GM21825 (cell line): ENCODE measurements at regions not wholly inside any gene's neighbourhood (a gene's known extent, or its start where the extent isn't known, plus 50 kb on each side); places are given as distances from the start of the nearest gene placed in this dataset.
"Not testable (repeated sequence)": the region's sequence is repeated elsewhere in the genome, so short reads cannot be mapped to it uniquely, and the experiment has no call there.

Source experiments
- ATAC-seq: cut with Tn5 transposase; IDR thresholded peaks from one replicate; pipeline ENCODE4 v1.9.1; 2021; ENCODE audit warnings: mild to moderate bottlenecking, moderate library complexity; ENCODE audit not compliant: unreplicated experiment

GRCh38 chr7:156324201-156324600 lies 316.4 kb upstream of the RNF32 start:
- ATAC-seq = no peak

GRCh38 chr7:156321430-156321829 lies 319.1 kb upstream of the RNF32 start:
- not testable (repeated sequence) for ATAC-seq

- ATAC-seq = no peak
Observed at GRCh38 chr7:156318926-156319325, 321.6 kb upstream of the RNF32 start.

GRCh38 chr7:156318426-156318825 lies 322.1 kb upstream of the RNF32 start:
- ATAC-seq = no peak

GRCh38 chr7:156309016-156309620 lies 331.5 kb upstream of the RNF32 start:
- ATAC-seq = no peak

GRCh38 chr7:156307193-156307592 lies 333.4 kb upstream of the RNF32 start:
- no peak for ATAC-seq

- ATAC-seq = no peak
Observed at GRCh38 chr7:156305351-156305750, 335.2 kb upstream of the RNF32 start.

GRCh38 chr7:156282816-156283215 lies 357.8 kb upstream of the RNF32 start:
- ATAC-seq = no peak

- ATAC-seq = no peak
Observed at GRCh38 chr7:156279635-156280034, 360.9 kb upstream of the RNF32 start.

GRCh38 chr7:156275292-156275691 lies 365.3 kb upstream of the RNF32 start:
- no peak for ATAC-seq

GRCh38 chr7:156274557-156274956 lies 366.0 kb upstream of the RNF32 start:
- ATAC-seq = no peak

GRCh38 chr7:156261581-156261980 lies 379.0 kb upstream of the RNF32 start:
- ATAC-seq = no peak

- no peak for ATAC-seq
Observed at GRCh38 chr7:156257904-156258303, 382.7 kb upstream of the RNF32 start.

GRCh38 chr7:156255635-156256034 lies 384.9 kb upstream of the RNF32 start:
- ATAC-seq = no peak

GRCh38 chr7:156251861-156252260 lies 388.7 kb upstream of the RNF32 start:
- ATAC-seq = no peak

GRCh38 chr7:156240532-156240931 lies 400.0 kb upstream of the RNF32 start:
- ATAC-seq = no peak

- ATAC-seq = no peak
Observed at GRCh38 chr7:156238366-156239133, 402.0 kb upstream of the RNF32 start.

GRCh38 chr7:156237614-156238013 lies 403.0 kb upstream of the RNF32 start:
- no peak for ATAC-seq

- no peak for ATAC-seq
Observed at GRCh38 chr7:156236936-156237599, 403.5 kb upstream of the RNF32 start.

GRCh38 chr7:156236181-156236889 lies 404.2 kb upstream of the RNF32 start:
- ATAC-seq = no peak

- ATAC-seq = no peak
Observed at GRCh38 chr7:156234666-156235494, 405.7 kb upstream of the RNF32 start.
